ENCODE measurements at regions not wholly inside any gene's neighbourhood (a gene's known extent, or its start where the extent isn't known, plus 50 kb on each side); places are given as distances from the start of the nearest gene placed in this dataset.

GRCh38 chr5:130871346-130872086 lies 293.5 kb downstream of the HINT1 start (continued):
- peak in 2 of 3 experiments; percentile 56 to 58; a peak in 3 of 4 replicates for TF ChIP-seq CTCF (IDR thresholded peaks at IDR 0.05; ENCODE audit: control extremely low read depth in 1 of 3, insufficient read depth in 1 of 3, low read depth in 1 of 3, low read length in 3 of 3)

All from H1 (cell line).